CD4-positive, CD25-positive, alpha-beta regulatory T cell (primary cell): ENCODE measurements at regions not wholly inside any gene's neighbourhood (a gene's known extent, or its start where the extent isn't known, plus 50 kb on each side); places are given as distances from the start of the nearest gene placed in this dataset.

ENCODE experiments used
- ATAC-seq, 2 donors: fragments of 150-1000 bp; cut with Tn5 transposase; one replicate each; pipeline ENCODE4 v1.10.0; 2021; ENCODE audit warnings: low read depth in 2 of 2, moderate number of reproducible peaks in 2 of 2, moderate library complexity in 1 of 2
- DNase-seq, 3 donors: peaks; one replicate each; pipeline versions ENCODE4 v3.0.0 to v3.0.0-alpha.2; 2012 to 2022; ENCODE audit warnings: mixed read lengths in 1 of 3
- H3K27ac ChIP-seq: one replicate; pipeline ENCODE4 v1.7.0; 2013; ENCODE audit warnings: mild to moderate bottlenecking, low read length; ENCODE audit not compliant: insufficient read depth, poor library complexity, severe bottlenecking
- H3K27me3 ChIP-seq: one replicate; pipeline ENCODE4 v1.7.0; 2013; ENCODE audit warnings: low read length; ENCODE audit not compliant: control insufficient read depth, insufficient read depth
- H3K36me3 ChIP-seq: one replicate; pipeline ENCODE4 v1.7.0; 2013; ENCODE audit warnings: mild to moderate bottlenecking, low read length, moderate library complexity; ENCODE audit not compliant: control insufficient read depth, insufficient read depth
- H3K4me1 ChIP-seq: 2 replicates; pipeline ENCODE4 v1.7.0; 2013; ENCODE audit warnings: mild to moderate bottlenecking, low read length; ENCODE audit not compliant: insufficient read depth, control insufficient read depth, poor library complexity, severe bottlenecking
- H3K4me3 ChIP-seq: one replicate; pipeline ENCODE4 v1.7.0; 2013; ENCODE audit warnings: low read depth, mild to moderate bottlenecking, low read length, moderate library complexity
- H3K9me3 ChIP-seq, 2 experiments: 1 replicate in 1 of 2; 2 replicates in 1 of 2; pipeline ENCODE4 v1.7.0; 2013; ENCODE audit warnings: low read length in 2 of 2, mild to moderate bottlenecking in 1 of 2, moderate library complexity in 1 of 2; ENCODE audit not compliant: control insufficient read depth in 2 of 2
- H3K27ac Mint-ChIP-seq, 3 donors: one replicate each; pipeline ENCODE4 v1.8.0; 2020 to 2022; ENCODE audit warnings: mild to moderate bottlenecking in 3 of 3, mixed read lengths in 3 of 3, moderate library complexity in 2 of 3
- H3K27me3 Mint-ChIP-seq: one replicate; pipeline ENCODE4 v1.8.0; 2022; ENCODE audit warnings: mild to moderate bottlenecking, mixed read lengths
- H3K36me3 Mint-ChIP-seq: one replicate; pipeline ENCODE4 v1.8.0; 2020; ENCODE audit warnings: mixed read lengths
- H3K4me1 Mint-ChIP-seq, 4 donors: one replicate each; pipeline ENCODE4 v1.8.0; 2020 to 2022; ENCODE audit warnings: mixed read lengths in 4 of 4, mild to moderate bottlenecking in 1 of 4
- H3K4me3 Mint-ChIP-seq, 4 donors: one replicate each; pipeline ENCODE4 v1.8.0; 2020 to 2022; ENCODE audit warnings: mild to moderate bottlenecking in 4 of 4, mixed read lengths in 4 of 4, moderate library complexity in 3 of 4
- H3K9me3 Mint-ChIP-seq, 7 donors: one replicate each; pipeline ENCODE4 v1.8.0; 2020 to 2022; ENCODE audit warnings: mixed read lengths in 7 of 7, mild to moderate bottlenecking in 3 of 7, moderate library complexity in 2 of 7

- Histone ChIP-seq H3K4me1 (no peaks in the 10 kb centered on the region), H3K36me3 (no peaks in the 10 kb centered on the region), H3K27me3 (no peaks in the 10 kb centered on the region), H3K27ac (no peak overlapping the region), H3K4me3 (no peak overlapping the region), H3K9me3 (no peaks in the 10 kb centered on the region)
- ATAC-seq (no peak), DNase-seq (no peak)
- H3K4me3 Mint-ChIP-seq, result no peak overlapping the region
- no peaks in the 10 kb centered on the region for H3K36me3 Mint-ChIP-seq
- H3K27ac Mint-ChIP-seq, result no peak overlapping the region
- H3K27me3 Mint-ChIP-seq, result no peaks in the 10 kb centered on the region
- no peaks in the 10 kb centered on the region for H3K4me1 Mint-ChIP-seq
- H3K9me3 Mint-ChIP-seq, result peaks cover 0 to 4% (median 0%) of the 10 kb centered on the region in 7 donors
These were observed 214.8 kb downstream of the NDFIP2 start for GRCh38 chr13:79695754-79696153.

- H3K36me3 Mint-ChIP-seq, result no peaks in the 10 kb centered on the region
- H3K9me3 Mint-ChIP-seq, result peaks cover 0 to 4% (median 0%) of the 10 kb centered on the region in 7 donors
- H3K27ac Mint-ChIP-seq, result no peak overlapping the region
- Histone ChIP-seq H3K4me3 (no peak overlapping the region), H3K36me3 (no peaks in the 10 kb centered on the region), H3K4me1 (no peaks in the 10 kb centered on the region), H3K27me3 (no peaks in the 10 kb centered on the region), H3K27ac (no peak overlapping the region), H3K9me3 (no peaks in the 10 kb centered on the region)
- DNase-seq (no peak), ATAC-seq (no peak)
- H3K4me1 Mint-ChIP-seq, result no peaks in the 10 kb centered on the region
- no peaks in the 10 kb centered on the region for H3K27me3 Mint-ChIP-seq
- H3K4me3 Mint-ChIP-seq, result no peak overlapping the region
These were observed 211.9 kb downstream of the NDFIP2 start for GRCh38 chr13:79692846-79693245.

GRCh38 chr13:79691826-79692225 is 210.9 kb downstream of the NDFIP2 start:
- Mint-ChIP-seq H3K4me3 (no peak overlapping the region), H3K27me3 (no peaks in the 10 kb centered on the region), H3K4me1 (no peaks in the 10 kb centered on the region), H3K36me3 (no peaks in the 10 kb centered on the region), H3K9me3 (peaks cover 0 to 4% (median 0%) of the 10 kb centered on the region in 7 donors), H3K27ac (peak overlapping the region in 1 of 3 donors; percentile 8)
- H3K27ac ChIP-seq, result no peak overlapping the region
- DNase-seq, result no peak
- H3K4me3 ChIP-seq, result no peak overlapping the region
- no peak for ATAC-seq
- H3K4me1 ChIP-seq, result no peaks in the 10 kb centered on the region
- H3K9me3 ChIP-seq, result no peaks in the 10 kb centered on the region
- H3K36me3 ChIP-seq, result no peaks in the 10 kb centered on the region
- no peaks in the 10 kb centered on the region for H3K27me3 ChIP-seq

GRCh38 chr13:79688741-79689140 is 207.8 kb downstream of the NDFIP2 start:
- Mint-ChIP-seq H3K27ac (no peak overlapping the region), H3K36me3 (no peaks in the 10 kb centered on the region), H3K27me3 (no peaks in the 10 kb centered on the region), H3K4me3 (no peak overlapping the region), H3K9me3 (peaks cover 0 to 8% (median 0%) of the 10 kb centered on the region in 7 donors), H3K4me1 (no peaks in the 10 kb centered on the region)
- H3K36me3 ChIP-seq, result no peaks in the 10 kb centered on the region
- DNase-seq (no peak), ATAC-seq (no peak)
- H3K9me3 ChIP-seq, result no peaks in the 10 kb centered on the region
- no peaks in the 10 kb centered on the region for H3K4me1 ChIP-seq
- H3K4me3 ChIP-seq, result no peak overlapping the region
- H3K27me3 ChIP-seq, result no peaks in the 10 kb centered on the region
- no peak overlapping the region for H3K27ac ChIP-seq

- H3K9me3 Mint-ChIP-seq, result peaks cover 0 to 12% (median 0%) of the 10 kb centered on the region in 7 donors
- H3K4me1 Mint-ChIP-seq, result no peaks in the 10 kb centered on the region
- H3K36me3 Mint-ChIP-seq, result no peaks in the 10 kb centered on the region
- H3K4me3 Mint-ChIP-seq, result no peak overlapping the region
- Histone ChIP-seq H3K9me3 (no peaks in the 10 kb centered on the region), H3K27ac (no peak overlapping the region), H3K4me3 (no peak overlapping the region), H3K4me1 (no peaks in the 10 kb centered on the region), H3K27me3 (no peaks in the 10 kb centered on the region), H3K36me3 (no peaks in the 10 kb centered on the region)
- H3K27me3 Mint-ChIP-seq, result no peaks in the 10 kb centered on the region
- H3K27ac Mint-ChIP-seq, result no peak overlapping the region
- ATAC-seq (no peak), DNase-seq (no peak)
These were observed 205.5 kb downstream of the NDFIP2 start for GRCh38 chr13:79686441-79686840.

GRCh38 chr13:79684371-79684770 is 203.4 kb downstream of the NDFIP2 start:
- no peak overlapping the region for H3K4me3 ChIP-seq
- no peaks in the 10 kb centered on the region for H3K36me3 ChIP-seq
- H3K27me3 ChIP-seq, result no peaks in the 10 kb centered on the region
- H3K27ac Mint-ChIP-seq, result no peak overlapping the region
- ATAC-seq, result no peak
- no peaks in the 10 kb centered on the region for H3K4me1 ChIP-seq
- H3K9me3 ChIP-seq, result no peaks in the 10 kb centered on the region
- H3K4me1 Mint-ChIP-seq, result no peaks in the 10 kb centered on the region
- H3K9me3 Mint-ChIP-seq, result peaks cover 0 to 12% (median under 1%) of the 10 kb centered on the region in 7 donors
- DNase-seq, result no peak
- no peaks in the 10 kb centered on the region for H3K27me3 Mint-ChIP-seq
- H3K36me3 Mint-ChIP-seq, result no peaks in the 10 kb centered on the region
- H3K4me3 Mint-ChIP-seq, result no peak overlapping the region
- H3K27ac ChIP-seq, result no peak overlapping the region

- DNase-seq (no peak), ATAC-seq (no peak)
- Histone ChIP-seq H3K27me3 (no peaks in the 10 kb centered on the region), H3K36me3 (no peaks in the 10 kb centered on the region), H3K4me3 (no peak overlapping the region), H3K4me1 (no peaks in the 10 kb centered on the region), H3K27ac (no peak overlapping the region), H3K9me3 (no peaks in the 10 kb centered on the region)
- peaks cover 0 to 12% (median 2%) of the 10 kb centered on the region in 7 donors for H3K9me3 Mint-ChIP-seq
- H3K4me1 Mint-ChIP-seq, result no peaks in the 10 kb centered on the region
- no peak overlapping the region for H3K27ac Mint-ChIP-seq
- no peaks in the 10 kb centered on the region for H3K36me3 Mint-ChIP-seq
- no peak overlapping the region for H3K4me3 Mint-ChIP-seq
- H3K27me3 Mint-ChIP-seq, result no peaks in the 10 kb centered on the region
These were observed 201.2 kb downstream of the NDFIP2 start for GRCh38 chr13:79682164-79682563.

- Mint-ChIP-seq H3K27ac (no peak overlapping the region), H3K4me1 (no peaks in the 10 kb centered on the region), H3K9me3 (peaks cover 0 to 12% (median 2%) of the 10 kb centered on the region in 7 donors), H3K27me3 (no peaks in the 10 kb centered on the region), H3K4me3 (no peak overlapping the region), H3K36me3 (no peaks in the 10 kb centered on the region)
- Histone ChIP-seq H3K36me3 (no peaks in the 10 kb centered on the region), H3K4me1 (no peaks in the 10 kb centered on the region), H3K27ac (no peak overlapping the region), H3K9me3 (no peaks in the 10 kb centered on the region), H3K4me3 (no peak overlapping the region), H3K27me3 (no peaks in the 10 kb centered on the region)
- ATAC-seq, result no peak
- DNase-seq, result no peak
These were observed 200.1 kb downstream of the NDFIP2 start for GRCh38 chr13:79681069-79681468.
